K562 (cell line): ENCODE measurements at regions not wholly inside any gene's neighbourhood (a gene's known extent, or its start where the extent isn't known, plus 50 kb on each side); places are given as distances from the start of the nearest gene placed in this dataset.

Source experiments
- ATAC-seq: fragments of 200-7000 bp; cut with Tn5 transposase; 3 replicates; pipeline ENCODE4 v1.9.1; 2020; ENCODE audit warnings: moderate library complexity
- BruUV-seq: library from RNA; stranded (reverse); fragments of 400-500 nt; replicated peaks from 2 replicates; lab custom pipeline; 2021; lab: Mats Ljungman, UMichigan
- CTCF ChIA-PET: fragments of 300-600 bp; formaldehyde crosslinking; extraction: SDS; loops from one replicate; lab custom pipeline; 2021; ENCODE audit warnings: low intra/inter-chr PET ratio; lab: Yijun Ruan, JAX
- POLR2A ChIA-PET: fragments of 300-600, 350-650 bp; sonication (Branson Sonifier 250); formaldehyde crosslinking; extraction: SDS; loops from one replicate; lab custom pipeline; 2021; ENCODE audit warnings: antibody characterized with exemption, inconsistent platforms; lab: Yijun Ruan, JAX
- DNase-seq, 4 experiments: peaks; one replicate each; pipeline versions ENCODE4 v3.0.0 to v3.0.0-alpha.2; 2011 to 2018; ENCODE audit warnings: low spot score in 3 of 4, mixed read lengths in 3 of 4; ENCODE audit errors: extremely low read depth in 1 of 4
- FAIRE-seq: peaks from 2 replicates; lab custom pipeline; 2011; peaks lifted over from hg19 to GRCh38; lab: Jason Lieb, UNC
- H2AFZ ChIP-seq: 2 replicates; pipeline ENCODE4 v1.6.0; 2011; ENCODE audit warnings: low read depth, low read length, control low read depth, inconsistent platforms
- H3K27ac ChIP-seq: fragments of 200-600 bp; 3 replicates; pipeline ENCODE4 v1.8.0; 2011; ENCODE audit warnings: low read depth, mild to moderate bottlenecking, control low read depth, inconsistent platforms, low read length, moderate library complexity, mixed read lengths; ENCODE audit errors: extremely low read depth
- H3K27me3 ChIP-seq, 2 experiments: fragments of 300-600 bp in 1 of 2; 2 replicates in 1 of 2; 3 replicates in 1 of 2; pipeline versions ENCODE4 v1.6.0 to v1.8.0; 2011; ENCODE audit warnings: inconsistent platforms in 2 of 2, low read length in 2 of 2, mild to moderate bottlenecking in 1 of 2, mixed read lengths in 1 of 2, moderate library complexity in 1 of 2; ENCODE audit not compliant: control insufficient read depth in 2 of 2, insufficient read depth in 2 of 2
- H3K36me3 ChIP-seq: fragments of 300-600 bp; 3 replicates; pipeline ENCODE4 v1.8.0; 2011; ENCODE audit warnings: mild to moderate bottlenecking, low read length, inconsistent platforms; ENCODE audit not compliant: control insufficient read depth, insufficient read depth
- H3K4me1 ChIP-seq, 2 experiments: fragments of 200-600 bp in 1 of 2; replicated peaks in 1 of 2; 2 replicates in 1 of 2; 3 replicates in 1 of 2; pipeline versions ENCODE4 v1.5.1 to v1.8.0; 2011; ENCODE audit warnings: inconsistent platforms in 2 of 2, low read length in 2 of 2, mild to moderate bottlenecking in 1 of 2, mixed read lengths in 1 of 2, moderate library complexity in 1 of 2; ENCODE audit not compliant: control insufficient read depth in 2 of 2, insufficient read depth in 2 of 2
- H3K4me2 ChIP-seq: 2 replicates; pipeline ENCODE4 v1.6.1; 2011; ENCODE audit warnings: low read length, control low read depth, inconsistent platforms, mixed read lengths; ENCODE audit not compliant: insufficient read depth
- H3K4me3 ChIP-seq: fragments of 200-600 bp; sonication (generic), shearing (Covaris generic); 2 replicates; pipeline ENCODE4 v1.5.1; 2016; ENCODE audit warnings: control low read depth, inconsistent platforms
- H3K79me2 ChIP-seq: fragments of 200-600 bp; 3 replicates; pipeline ENCODE4 v1.8.0; 2011; ENCODE audit warnings: low read length, inconsistent platforms; ENCODE audit not compliant: control insufficient read depth, insufficient read depth
- H3K9ac ChIP-seq, 2 experiments: 2 replicates each; pipeline versions ENCODE4 v1.6.0 to v1.6.1; 2011; ENCODE audit warnings: low read depth in 2 of 2, low read length in 2 of 2, control low read depth in 1 of 2, inconsistent platforms in 1 of 2, mild to moderate bottlenecking in 1 of 2, mixed read lengths in 1 of 2; ENCODE audit not compliant: insufficient read depth in 1 of 2
- H3K9me1 ChIP-seq: one replicate; pipeline ENCODE4 v1.6.0; 2011; ENCODE audit warnings: inconsistent platforms, mild to moderate bottlenecking, low read length, moderate library complexity; ENCODE audit not compliant: control insufficient read depth, insufficient read depth
- H3K9me3 ChIP-seq: replicated peaks from 2 replicates; pipeline ENCODE4 v1.5.1; 2011; ENCODE audit warnings: low read depth, low read length, inconsistent platforms; ENCODE audit not compliant: control insufficient read depth, insufficient read depth
- H4K20me1 ChIP-seq: replicated peaks from 2 replicates; pipeline ENCODE4 v1.6.1; 2011; ENCODE audit warnings: low read length, inconsistent platforms, mixed read lengths; ENCODE audit not compliant: control insufficient read depth, insufficient read depth
- BRD9 ChIP-seq: fragments of 450-650 bp; IDR thresholded peaks from 2 replicates; pipeline ENCODE4 v1.6.1; 2018; ENCODE audit warnings: low read depth; ENCODE audit not compliant: partially characterized antibody
- CBX1 ChIP-seq: sonication (generic); IDR thresholded peaks from 2 replicates; pipeline ENCODE4 v1.6.1; 2016; ENCODE audit warnings: antibody characterized with exemption, low read depth, mild to moderate bottlenecking
- ERF ChIP-seq: fragments of 450-650 bp; formaldehyde crosslinking; IDR thresholded peaks from 2 replicates; pipeline ENCODE4 v1.4.0; 2020; ENCODE audit warnings: mild to moderate bottlenecking, mixed read lengths
- KLF13 ChIP-seq: fragments of 450-650 bp; IDR thresholded peaks from 2 replicates; pipeline ENCODE4 v1.6.1; 2016; ENCODE audit warnings: missing genetic modification characterization, low read depth, mild to moderate bottlenecking, missing compliant biosample characterization, moderate library complexity, borderline replicate concordance
- NFATC3 ChIP-seq: fragments of 450-650 bp; IDR thresholded peaks from 2 replicates; pipeline ENCODE4 v1.6.1; 2017; ENCODE audit warnings: mild to moderate bottlenecking
- POU5F1 ChIP-seq: fragments of 150-350 bp; IDR thresholded peaks from 2 replicates; pipeline ENCODE4 v1.6.1; 2014; ENCODE audit warnings: borderline replicate concordance, low read length, low read depth, mild to moderate bottlenecking; ENCODE audit not compliant: partially characterized antibody
- SAP30 ChIP-seq: fragments of 200-600 bp; sonication (generic); IDR thresholded peaks from 2 replicates; pipeline ENCODE4 v1.6.1; 2012; ENCODE audit warnings: borderline replicate concordance, low read depth, mild to moderate bottlenecking, moderate library complexity, low read length, control low read depth, inconsistent platforms; ENCODE audit not compliant: insufficient read depth, poor library complexity, severe bottlenecking
- SETDB1 ChIP-seq: IDR thresholded peaks from one replicate; pipeline ENCODE4 v1.6.1; 2012; ENCODE audit warnings: low read length, control low read depth, inconsistent platforms
- STAT5A ChIP-seq: IDR thresholded peaks from 2 replicates; pipeline ENCODE4 v1.6.1; 2012; ENCODE audit warnings: low read length, inconsistent platforms, borderline replicate concordance
- UBTF ChIP-seq, 2 experiments: IDR thresholded peaks; 2 replicates each; pipeline ENCODE4 v1.6.1; 2012; ENCODE audit warnings: improper control_type of control experiment in 2 of 2, low read depth in 2 of 2, low read length in 2 of 2, borderline replicate concordance in 1 of 2
- ZNF280A ChIP-seq: fragments of 450-650 bp; IDR thresholded peaks from 2 replicates; pipeline ENCODE4 v1.6.1; 2018; ENCODE audit warnings: mild to moderate bottlenecking, low read depth; ENCODE audit not compliant: partially characterized antibody
- ZNF780A ChIP-seq: fragments of 250-450 bp; sonication (Bioruptor Pico); IDR thresholded peaks from 2 replicates; pipeline ENCODE4 v1.5.0; 2021; ENCODE audit warnings: mild to moderate bottlenecking
- WGBS: fragments of 100-300 bp; shearing (Covaris generic); methylation state at CpG from one replicate; pipeline ENCODE4 v1.1.6; 2016; ENCODE audit warnings: low coverage, mixed read lengths; ENCODE audit not compliant: insufficient coverage; ENCODE audit errors: missing lambda C conversion rate; 5-methylcytosine and 5-hydroxymethylcytosine counted together
- in situ Hi-C: fragments of 300-500 bp; cut with MboI; formaldehyde crosslinking; loops from 4 replicates; pipeline ENCODE4 v1.15.0; 2018; ENCODE audit warnings: inconsistent platforms, mixed read lengths
- intact Hi-C: fragments of 100-400 bp; cut with micrococcal nuclease; formaldehyde crosslinking; loops from 2 replicates; pipeline ENCODE4 v1.14.2; 2022

GRCh38 chr4:32219306-32220075, 1499.3 kb downstream of the PCDH7 start:
- H3K9ac ChIP-seq, result no peak overlapping the region
- CTCF ChIA-PET, result no interaction called here
- H3K4me2 ChIP-seq, result no peak overlapping the region
- WGBS, result 55% methylated on average over 3 of the region's 3 CpGs
- no peaks in the 10 kb centered on the region for H3K27me3 ChIP-seq
- no peaks in the 10 kb centered on the region for H3K9me1 ChIP-seq
- H3K4me3 ChIP-seq, result no peak overlapping the region
- no peak for TF ChIP-seq ZNF780A
- TF ChIP-seq POU5F1, result no peak
- no peak for TF ChIP-seq ZNF280A
- TF ChIP-seq CBX1, result no peak
- no peak for TF ChIP-seq SETDB1
- no peak for TF ChIP-seq ERF (CRISPR knock-in tag)
- no peak for TF ChIP-seq UBTF (IDR thresholded peaks at IDR 0.05; ENCODE audit: borderline replicate concordance in 1 of 2, low read depth in 2 of 2, low read length in 2 of 2)
- TF ChIP-seq KLF13 (tag), result no peak
- no peak for TF ChIP-seq STAT5A
- TF ChIP-seq NFATC3, result no peak
- no peak for TF ChIP-seq SAP30
- TF ChIP-seq BRD9, result no peak
- TF ChIP-seq, all 486 proteins: peak for 0
- FAIRE-seq (no peak), ATAC-seq (no peak), DNase-seq (no peak)
- no peaks in the 10 kb centered on the region for H3K36me3 ChIP-seq
- H3K79me2 ChIP-seq, result no peaks in the 10 kb centered on the region
- no peak overlapping the region for H2AFZ ChIP-seq
- H4K20me1 ChIP-seq, result no peaks in the 10 kb centered on the region
- no TSS peak for BruUV-seq
- intact Hi-C loops, result no loop called here
- in situ Hi-C loops, result no loop called here
- no peaks in the 10 kb centered on the region for H3K9me3 ChIP-seq
- POLR2A ChIA-PET, result no interaction called here
- no peak overlapping the region for H3K27ac ChIP-seq
- no peaks in the 10 kb centered on the region for H3K4me1 ChIP-seq
